GM18951 (cell line): ENCODE measurements at regions not wholly inside any gene's neighbourhood (a gene's known extent, or its start where the extent isn't known, plus 50 kb on each side); places are given as distances from the start of the nearest gene placed in this dataset.
"Not testable (repeated sequence)": the region's sequence is repeated elsewhere in the genome, so short reads cannot be mapped to it uniquely, and the experiment has no call there.

Experiments
- POLR2A ChIP-seq: IDR thresholded peaks from 4 replicates; pipeline ENCODE4 v1.6.1; 2011; ENCODE audit warnings: mild to moderate bottlenecking; ENCODE audit not compliant: insufficient read length, insufficient read depth; ENCODE audit errors: extremely low read depth
- in situ Hi-C: fragments of 300-500 bp; cut with MboI; formaldehyde crosslinking; loops from one replicate; pipeline ENCODE4 v1.12.0; 2022; ENCODE audit warnings: low sequenced_read_pairs, mixed read lengths, inconsistent platforms; ENCODE audit not compliant: unreplicated experiment

DNA sequence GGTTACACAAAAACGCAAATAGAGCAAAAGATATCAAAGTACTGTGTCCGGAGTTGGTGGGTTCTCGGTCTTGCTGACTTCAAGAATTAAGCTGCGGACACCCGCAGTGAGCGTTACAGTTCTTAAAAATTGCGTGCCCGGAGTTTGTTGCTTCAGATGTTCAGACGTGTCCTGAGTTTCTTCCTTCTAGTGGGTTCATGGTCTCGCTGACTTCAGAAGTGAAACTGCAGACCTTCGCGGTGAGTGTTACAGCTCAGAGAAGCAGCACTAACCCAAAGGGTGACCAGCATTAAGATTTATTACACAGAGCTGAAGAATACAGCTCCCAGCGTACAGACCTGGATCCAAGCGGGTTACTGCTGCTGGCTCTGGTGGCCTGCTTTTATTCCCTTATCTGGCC, 125.7 kb upstream of the TWIST2 start:
- no peak for TF ChIP-seq POLR2A
- in situ Hi-C loops = no loop called here

DNA sequence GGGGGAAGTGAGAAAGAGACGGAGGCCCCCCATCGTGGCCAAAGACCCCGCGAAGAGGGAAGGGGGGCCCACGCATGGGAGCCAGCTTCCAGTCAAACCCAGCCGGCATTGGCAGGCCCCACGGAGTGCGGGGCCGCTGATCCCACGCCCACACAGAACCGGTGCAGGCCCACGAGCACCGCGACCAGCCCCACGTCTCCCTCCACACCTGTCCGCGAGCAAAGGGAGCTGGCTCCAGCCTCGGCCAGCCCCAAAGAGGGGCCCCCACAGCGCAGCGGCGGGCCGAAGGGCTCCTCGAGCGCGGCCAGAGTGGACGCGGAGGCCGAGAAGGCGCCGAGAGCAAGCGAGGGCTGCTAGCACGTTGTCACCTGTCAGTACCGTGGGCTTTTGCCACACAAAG, 125.0 kb upstream of the TWIST2 start:
- TF ChIP-seq POLR2A = no peak
- in situ Hi-C loops = no loop called here

GRCh38 chr2:238723740-238724320, 124.1 kb upstream of the TWIST2 start:
- in situ Hi-C loops = not testable (repeated sequence)

DNA sequence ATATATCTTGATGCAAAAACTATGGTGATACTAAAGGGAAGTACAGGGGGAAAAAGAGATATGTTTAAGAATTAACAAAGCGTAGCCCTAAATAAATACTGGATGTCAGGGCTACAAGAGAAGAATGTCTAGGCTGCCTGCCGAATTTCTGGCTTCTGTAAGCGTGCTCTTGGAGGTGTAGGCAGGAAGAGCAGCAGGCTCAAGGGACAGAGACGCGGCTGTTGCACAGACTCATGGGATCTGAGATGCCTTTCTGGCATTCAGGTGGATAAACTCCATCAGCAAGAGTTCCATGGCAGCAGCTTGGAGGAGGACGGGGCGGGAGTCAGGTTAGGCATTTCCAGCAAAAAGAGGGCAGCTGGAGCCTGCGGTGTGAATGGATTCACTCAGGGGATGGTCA, 123.2 kb upstream of the TWIST2 start:
- in situ Hi-C loops = no loop called here
- TF ChIP-seq POLR2A = no peak

DNA sequence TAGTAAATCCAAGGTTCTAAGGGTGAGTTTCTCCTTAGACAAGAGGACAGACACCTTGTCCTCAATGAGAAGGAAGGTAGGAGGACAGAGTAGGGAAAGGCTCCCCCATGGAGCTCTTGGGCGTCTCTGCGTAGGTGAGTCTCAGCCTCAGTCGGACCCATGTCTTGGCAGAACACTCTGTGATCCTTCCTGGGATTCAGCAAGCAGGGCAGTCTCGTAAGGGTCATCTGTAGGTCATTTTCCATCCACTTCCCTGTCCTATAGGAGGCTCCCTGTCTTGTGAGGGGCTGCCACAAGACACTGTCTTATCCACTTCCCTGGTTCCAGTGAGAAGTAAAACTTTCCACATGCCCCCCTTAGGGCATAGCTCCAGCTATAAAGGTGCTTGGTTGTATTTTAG, 122.6 kb upstream of the TWIST2 start:
- in situ Hi-C loops = no loop called here
- TF ChIP-seq POLR2A = no peak

GRCh38 chr2:238726670-238727584, 121.0 kb upstream of the TWIST2 start:
- no peak for TF ChIP-seq POLR2A
- in situ Hi-C loops = no loop called here

DNA sequence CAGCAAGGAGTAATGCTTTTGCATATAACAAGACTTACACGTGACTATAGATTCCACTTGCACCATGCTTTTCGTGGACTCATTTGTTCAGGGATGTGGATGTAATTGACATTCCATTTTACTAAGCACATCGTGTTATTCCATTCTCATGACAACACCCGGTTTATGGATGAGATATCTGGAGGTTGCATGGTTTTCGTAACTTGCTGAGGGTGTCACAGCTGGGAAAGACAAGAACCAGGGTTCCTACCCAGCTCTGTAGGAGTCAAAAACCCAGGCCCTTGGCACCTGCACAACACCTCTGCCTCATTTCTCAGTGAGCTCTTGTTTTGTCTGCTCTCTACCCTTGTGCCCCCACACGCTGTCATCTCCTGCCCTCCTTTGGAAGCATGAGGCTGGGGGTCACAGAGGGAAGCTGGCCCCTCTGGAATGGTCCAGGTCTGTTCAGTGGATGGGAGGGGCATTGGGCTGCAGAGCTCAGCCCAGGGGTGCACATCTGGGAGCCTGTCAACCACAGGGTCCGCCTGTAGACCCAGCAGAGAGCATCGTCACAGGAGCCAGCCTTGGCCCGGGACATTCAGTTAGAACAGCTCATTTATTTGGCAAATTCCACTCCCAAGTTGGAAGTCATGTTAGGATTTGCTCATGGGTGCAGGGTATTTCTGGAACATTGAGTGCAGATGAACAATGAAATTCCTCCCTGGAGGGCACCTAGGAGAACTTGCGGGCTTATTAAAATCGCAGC, 120.1 kb upstream of the TWIST2 start:
- in situ Hi-C loops = no loop called here

DNA sequence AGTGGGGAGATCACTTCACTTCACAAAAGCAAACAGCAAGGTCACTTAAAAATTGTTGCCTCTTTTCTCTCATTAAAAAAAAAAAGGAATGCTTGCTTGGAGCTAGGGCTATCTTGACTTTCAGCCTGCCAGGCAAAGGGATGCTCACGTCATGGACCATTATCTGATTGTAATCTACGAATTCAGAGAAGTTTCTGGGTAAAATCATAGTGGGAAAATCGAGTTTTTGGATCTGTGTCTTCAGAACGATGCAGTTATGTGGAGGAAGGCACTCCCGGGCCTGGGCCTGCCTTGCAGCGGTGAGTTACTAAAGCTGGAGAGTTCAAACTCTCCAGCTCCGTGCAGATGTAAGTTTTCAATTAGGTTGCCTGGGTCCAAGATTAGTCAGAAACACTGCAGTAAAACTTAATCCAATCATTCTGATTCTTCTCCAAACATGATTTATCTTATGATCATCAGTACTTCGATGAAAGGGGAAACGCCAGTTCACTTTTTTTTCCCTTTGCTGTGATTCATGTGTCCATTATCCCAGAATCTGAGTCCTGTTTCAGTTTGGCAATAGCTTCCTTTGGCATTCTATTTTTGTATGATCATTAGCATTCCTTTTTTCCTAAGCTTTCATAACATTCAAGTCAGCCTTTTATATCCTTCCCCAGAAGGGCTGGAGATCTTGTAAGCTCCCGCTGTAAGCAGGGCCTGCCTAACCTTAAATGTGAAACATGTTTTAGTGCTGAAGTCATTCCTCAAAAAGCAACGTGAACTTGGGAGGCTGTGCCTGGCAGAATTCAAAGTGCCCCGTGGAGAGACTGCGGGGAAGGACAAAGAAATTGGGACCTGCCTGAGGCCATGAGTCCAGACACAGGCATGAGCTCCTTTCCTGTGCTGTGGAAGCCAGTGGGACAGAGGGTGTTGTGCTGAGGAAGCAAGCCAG, 119.3 kb upstream of the TWIST2 start:
- TF ChIP-seq POLR2A = no peak
- in situ Hi-C loops = no loop called here

More for the DNA sequence above, 120.1 kb upstream of the TWIST2 start:
- no peak for TF ChIP-seq POLR2A

DNA sequence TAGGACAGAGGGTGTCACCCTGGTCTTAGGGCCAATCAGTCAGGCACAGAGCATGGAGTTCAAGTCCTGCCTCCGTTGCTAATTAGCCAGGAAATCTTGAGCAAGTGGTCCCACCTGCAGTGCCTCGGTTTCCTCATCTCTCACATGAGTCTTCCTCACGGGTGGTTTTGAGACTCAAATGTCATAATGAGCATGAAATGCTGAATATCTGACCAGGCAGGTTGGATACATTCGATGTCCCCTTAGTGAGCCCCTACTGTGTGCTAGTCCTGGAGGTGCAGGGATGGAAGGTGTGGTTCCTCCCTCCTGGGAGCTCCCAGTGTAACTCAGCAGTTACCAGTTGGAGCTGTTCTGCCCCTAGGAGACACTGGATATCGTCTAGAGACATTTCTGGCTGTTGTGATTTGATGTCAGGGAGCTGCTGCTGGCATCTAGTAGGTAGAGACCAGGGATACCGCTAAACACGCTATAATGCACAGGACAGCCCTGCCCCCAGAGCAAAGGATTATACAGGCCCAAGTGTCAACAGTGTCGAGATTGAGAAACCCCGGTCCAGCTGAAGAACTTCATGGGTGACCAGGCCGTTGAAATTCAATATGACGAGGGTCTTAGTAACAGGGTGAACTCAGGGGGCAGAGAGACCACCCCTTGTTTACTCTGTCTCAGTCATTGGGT, 118.5 kb upstream of the TWIST2 start:
- no peak for TF ChIP-seq POLR2A
- in situ Hi-C loops = no loop called here

DNA sequence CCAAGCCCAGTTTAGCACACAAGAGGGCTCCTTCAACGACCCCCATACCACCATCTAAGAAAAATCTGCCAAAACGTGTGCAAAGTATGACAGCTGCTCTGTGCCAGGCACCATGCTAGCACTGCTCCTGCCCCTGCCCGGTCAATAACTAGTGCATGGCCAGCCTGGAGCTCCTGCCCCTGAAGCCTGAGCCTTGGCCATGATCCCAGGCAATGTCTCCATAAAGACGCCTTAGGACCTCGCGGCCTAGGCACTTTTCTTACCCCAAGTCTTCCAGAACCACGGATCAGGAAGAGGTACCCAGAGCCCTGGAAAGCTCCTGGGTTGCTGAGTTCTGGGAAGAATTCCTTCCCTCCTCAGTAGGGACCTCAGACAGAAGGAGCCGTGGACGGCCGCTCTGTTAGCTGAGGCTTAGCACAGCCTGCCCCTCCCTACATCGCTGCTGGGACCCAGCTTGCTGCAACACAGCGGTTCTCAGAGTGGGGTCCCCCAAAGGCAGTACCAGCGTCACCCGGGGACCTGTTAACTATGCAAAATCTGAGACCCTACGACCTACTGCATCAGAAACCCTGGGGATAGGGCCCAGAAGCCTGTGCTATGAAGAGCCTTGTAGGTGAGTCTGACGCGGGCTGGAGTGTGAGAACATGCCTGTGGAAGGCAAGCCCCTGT, 117.8 kb upstream of the TWIST2 start:
- in situ Hi-C loops = no loop called here
- no peak for TF ChIP-seq POLR2A

DNA sequence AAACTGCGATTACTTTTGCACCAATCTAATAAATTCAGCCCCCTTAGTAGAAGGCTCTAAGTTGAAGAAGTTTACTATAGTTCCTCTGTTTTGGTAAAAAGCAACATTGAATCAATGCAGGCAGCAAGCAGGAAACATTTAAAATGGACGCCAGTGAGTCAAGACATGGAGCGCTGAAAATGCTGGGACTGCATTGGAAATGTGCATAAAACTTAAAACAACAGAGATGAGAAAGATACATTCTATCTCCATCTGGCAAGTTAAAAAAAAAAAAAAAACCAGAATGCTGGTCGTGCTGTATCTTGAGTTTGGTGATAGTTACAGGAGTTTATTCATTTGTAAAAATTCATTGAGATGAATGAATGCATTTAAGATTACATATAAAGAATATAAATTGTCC, 117.0 kb upstream of the TWIST2 start:
- in situ Hi-C loops = no loop called here
- no peak for TF ChIP-seq POLR2A

GRCh38 chr2:238731961-238732360, 115.9 kb upstream of the TWIST2 start:
- no peak for TF ChIP-seq POLR2A

More at GRCh38 chr2:238731961-238732360, 115.9 kb upstream of the TWIST2 start:
- in situ Hi-C loops = no loop called here
